Left lung (tissue), 4 donors: ENCODE measurements at regions not wholly inside any gene's neighbourhood (a gene's known extent, or its start where the extent isn't known, plus 50 kb on each side); places are given as distances from the start of the nearest gene placed in this dataset.

ENCODE experiments used
- ATAC-seq: fragments of 200-7000 bp; cut with Tn5 transposase; one replicate; pipeline ENCODE4 v1.9.1; 2020; ENCODE audit warnings: moderate library complexity
- DNase-seq, 4 donors: peaks; one replicate each; pipeline ENCODE4 v3.0.0-alpha.2; 2013 to 2020
- H3K27ac ChIP-seq, 2 donors: fragments of 200-600 bp; sonication (generic) in 1 of 2; one replicate each; pipeline versions ENCODE4 v1.5.0 to v1.8.0; 2020 to 2021
- H3K27me3 ChIP-seq, 2 donors: fragments of 200-600 bp; sonication (generic) in 1 of 2; one replicate each; pipeline versions ENCODE4 v1.5.0 to v1.8.0; 2020 to 2021
- H3K36me3 ChIP-seq, 2 donors: fragments of 200-600 bp; sonication (generic) in 1 of 2; one replicate each; pipeline versions ENCODE4 v1.5.0 to v1.8.0; 2020 to 2021
- H3K4me1 ChIP-seq, 2 donors: fragments of 200-600 bp; one replicate each; pipeline ENCODE4 v1.8.0; 2021
- H3K4me3 ChIP-seq, 2 donors: fragments of 200-600 bp; sonication (generic) in 1 of 2; one replicate each; pipeline versions ENCODE4 v1.5.0 to v1.8.0; 2020 to 2021; ENCODE audit warnings: mild to moderate bottlenecking in 1 of 2
- H3K9me3 ChIP-seq, 2 donors: fragments of 200-600 bp; sonication (generic) in 1 of 2; one replicate each; pipeline versions ENCODE4 v1.5.0 to v1.8.0; 2020 to 2021
- intact Hi-C, 2 donors: fragments of 100-400 bp; cut with DNase I; formaldehyde crosslinking; loops; one replicate each; pipeline versions ENCODE4 v1.11.2 to v1.14.2; 2022
- TF ChIP-seq, protein P1 (sequence below), 2 donors: fragments of 200-600 bp; sonication (generic) in 1 of 2; IDR thresholded peaks; one replicate each; pipeline versions ENCODE4 v1.5.0 to v1.8.0; 2021; ENCODE audit warnings: antibody characterized with exemption in 2 of 2
- donor health status: DM: no; HTN: yes; CAD: no.
- donor health status: DM: no; HTN: no; CAD: no.

GRCh38 chr2:45312275-45312674, 298.8 kb downstream of the SRBD1 start:
- H3K4me1 ChIP-seq, result no peaks in the 10 kb centered on the region
- no peak overlapping the region for H3K4me3 ChIP-seq
- H3K36me3 ChIP-seq, result no peaks in the 10 kb centered on the region
- H3K27ac ChIP-seq, result no peak overlapping the region
- intact Hi-C loops, result no loop called here
- H3K9me3 ChIP-seq, result no peaks in the 10 kb centered on the region
- no peaks in the 10 kb centered on the region for H3K27me3 ChIP-seq
- ATAC-seq (no peak), DNase-seq (no peak)
- TF ChIP-seq, protein P1, sequence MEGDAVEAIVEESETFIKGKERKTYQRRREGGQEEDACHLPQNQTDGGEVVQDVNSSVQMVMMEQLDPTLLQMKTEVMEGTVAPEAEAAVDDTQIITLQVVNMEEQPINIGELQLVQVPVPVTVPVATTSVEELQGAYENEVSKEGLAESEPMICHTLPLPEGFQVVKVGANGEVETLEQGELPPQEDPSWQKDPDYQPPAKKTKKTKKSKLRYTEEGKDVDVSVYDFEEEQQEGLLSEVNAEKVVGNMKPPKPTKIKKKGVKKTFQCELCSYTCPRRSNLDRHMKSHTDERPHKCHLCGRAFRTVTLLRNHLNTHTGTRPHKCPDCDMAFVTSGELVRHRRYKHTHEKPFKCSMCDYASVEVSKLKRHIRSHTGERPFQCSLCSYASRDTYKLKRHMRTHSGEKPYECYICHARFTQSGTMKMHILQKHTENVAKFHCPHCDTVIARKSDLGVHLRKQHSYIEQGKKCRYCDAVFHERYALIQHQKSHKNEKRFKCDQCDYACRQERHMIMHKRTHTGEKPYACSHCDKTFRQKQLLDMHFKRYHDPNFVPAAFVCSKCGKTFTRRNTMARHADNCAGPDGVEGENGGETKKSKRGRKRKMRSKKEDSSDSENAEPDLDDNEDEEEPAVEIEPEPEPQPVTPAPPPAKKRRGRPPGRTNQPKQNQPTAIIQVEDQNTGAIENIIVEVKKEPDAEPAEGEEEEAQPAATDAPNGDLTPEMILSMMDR (IDR thresholded peaks at IDR 0.05), result no peak

GRCh38 chr2:45311559-45311958, 299.5 kb downstream of the SRBD1 start:
- Histone ChIP-seq H3K36me3 (no peaks in the 10 kb centered on the region), H3K27ac (no peak overlapping the region), H3K27me3 (no peaks in the 10 kb centered on the region), H3K4me1 (no peaks in the 10 kb centered on the region), H3K4me3 (no peak overlapping the region), H3K9me3 (no peaks in the 10 kb centered on the region)
- intact Hi-C loops, result no loop called here
- ATAC-seq, result no peak
- no peak for DNase-seq
- TF ChIP-seq, protein P1 (IDR thresholded peaks at IDR 0.05), result no peak

DNA sequence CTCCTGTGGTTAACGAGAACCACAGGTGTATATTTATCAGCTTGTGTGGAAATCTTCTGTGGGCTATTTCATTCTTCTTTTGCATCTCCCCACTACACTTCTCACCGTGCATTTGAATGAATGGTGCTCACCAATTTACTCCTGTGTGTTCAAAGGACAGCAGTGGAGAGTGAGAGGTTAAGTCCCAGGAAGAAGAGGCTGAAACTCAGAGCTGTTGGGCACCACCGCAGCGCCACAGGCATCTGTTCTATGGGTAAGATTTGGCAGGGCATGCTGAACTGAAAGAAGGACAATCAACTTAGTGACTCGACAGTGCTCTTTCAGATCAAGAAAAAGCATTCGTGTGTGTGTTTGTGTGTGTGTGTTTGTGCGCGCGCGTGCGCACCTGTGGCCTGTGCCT, 297.9 kb upstream of the SIX2 start:
- Histone ChIP-seq H3K36me3 (no peaks in the 10 kb centered on the region), H3K4me1 (no peaks in the 10 kb centered on the region), H3K27ac (no peak overlapping the region), H3K4me3 (no peak overlapping the region), H3K27me3 (no peaks in the 10 kb centered on the region), H3K9me3 (no peaks in the 10 kb centered on the region)
- TF ChIP-seq, protein P1 (IDR thresholded peaks at IDR 0.05), result no peak
- intact Hi-C loops, result no loop called here
- ATAC-seq (no peak), DNase-seq (no peak)

DNA sequence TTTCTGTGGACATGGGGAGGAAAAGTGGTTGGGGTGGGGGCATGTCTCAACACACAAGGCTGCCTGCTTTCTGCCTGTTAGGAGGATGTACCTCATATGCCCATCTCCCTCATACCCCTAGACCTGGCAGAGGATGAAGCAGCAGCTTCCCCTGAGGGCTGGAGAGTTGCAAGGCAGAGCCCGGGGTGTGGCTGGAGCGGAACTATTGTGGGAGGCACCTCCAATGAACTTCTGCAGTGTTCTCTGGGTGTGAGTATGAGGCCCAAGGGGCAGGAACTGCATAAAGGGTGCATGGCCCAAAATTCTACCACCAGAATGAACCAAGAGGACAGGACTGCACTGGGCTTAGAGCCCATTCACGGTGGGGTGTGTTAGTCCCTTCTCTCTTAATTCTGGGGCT, 296.3 kb upstream of the SIX2 start:
- DNase-seq (no peak), ATAC-seq (no peak)
- Histone ChIP-seq H3K9me3 (no peaks in the 10 kb centered on the region), H3K36me3 (no peaks in the 10 kb centered on the region), H3K27me3 (no peaks in the 10 kb centered on the region), H3K4me1 (no peaks in the 10 kb centered on the region), H3K4me3 (no peak overlapping the region), H3K27ac (no peak overlapping the region)
- intact Hi-C loops, result no loop called here
- TF ChIP-seq, protein P1 (IDR thresholded peaks at IDR 0.05), result no peak

- TF ChIP-seq, protein P1 (IDR thresholded peaks at IDR 0.05), result no peak
- intact Hi-C loops, result no loop called here
- Histone ChIP-seq H3K4me3 (no peak overlapping the region), H3K27ac (no peak overlapping the region), H3K4me1 (no peaks in the 10 kb centered on the region), H3K27me3 (no peaks in the 10 kb centered on the region), H3K36me3 (no peaks in the 10 kb centered on the region), H3K9me3 (no peaks in the 10 kb centered on the region)
- ATAC-seq, result no peak
- no peak for DNase-seq
Observed at GRCh38 chr2:45303417-45304202, 294.4 kb upstream of the SIX2 start.
